TTC549 (cell line): ENCODE measurements at regions not wholly inside any gene's neighbourhood (a gene's known extent, or its start where the extent isn't known, plus 50 kb on each side); places are given as distances from the start of the nearest gene placed in this dataset.
"Not testable (repeated sequence)": the region's sequence is repeated elsewhere in the genome, so short reads cannot be mapped to it uniquely, and the experiment has no call there.

Source experiments
- FAIRE-seq: peaks from 2 replicates; lab custom pipeline; 2012; peaks lifted over from hg19 to GRCh38; lab: Jason Lieb, UNC

GRCh38 chr12:131391399-131391798, 319.5 kb upstream of the SFSWAP start:
- FAIRE-seq = no peak

- FAIRE-seq = not testable (repeated sequence)
These were observed 316.1 kb upstream of the SFSWAP start for GRCh38 chr12:131394752-131395151.

- FAIRE-seq = not testable (repeated sequence)
These were observed 315.6 kb upstream of the SFSWAP start for GRCh38 chr12:131395209-131395684.

GRCh38 chr12:131395971-131396573, 314.8 kb upstream of the SFSWAP start:
- FAIRE-seq = no peak

GRCh38 chr12:131397493-131398181, 313.3 kb upstream of the SFSWAP start:
- FAIRE-seq = no peak

GRCh38 chr12:131399000-131399399, 311.9 kb upstream of the SFSWAP start:
- FAIRE-seq = no peak

- FAIRE-seq = not testable (repeated sequence)
These were observed 310.1 kb upstream of the SFSWAP start for GRCh38 chr12:131400668-131401294.

- not testable (repeated sequence) for FAIRE-seq
These were observed 308.8 kb upstream of the SFSWAP start for GRCh38 chr12:131401907-131402633.

- FAIRE-seq = no peak
These were observed 308.0 kb upstream of the SFSWAP start for GRCh38 chr12:131402781-131403396.

- no peak for FAIRE-seq
These were observed 307.2 kb upstream of the SFSWAP start for GRCh38 chr12:131403676-131404075.

- no peak for FAIRE-seq
These were observed 306.2 kb upstream of the SFSWAP start for GRCh38 chr12:131404705-131405104.

- no peak for FAIRE-seq
These were observed 303.5 kb upstream of the SFSWAP start for GRCh38 chr12:131407221-131408035.

- no peak for FAIRE-seq
These were observed 302.9 kb upstream of the SFSWAP start for GRCh38 chr12:131408036-131408365.

GRCh38 chr12:131408484-131408883, 302.4 kb upstream of the SFSWAP start:
- FAIRE-seq = no peak

- FAIRE-seq = no peak
These were observed 301.7 kb upstream of the SFSWAP start for GRCh38 chr12:131409211-131409610.

GRCh38 chr12:131411827-131412226, 299.1 kb upstream of the SFSWAP start:
- FAIRE-seq = not testable (repeated sequence)

GRCh38 chr12:131413006-131413405, 297.9 kb upstream of the SFSWAP start:
- no peak for FAIRE-seq

- FAIRE-seq = no peak
These were observed 297.4 kb upstream of the SFSWAP start for GRCh38 chr12:131413471-131413870.

- FAIRE-seq = not testable (repeated sequence)
These were observed 296.6 kb upstream of the SFSWAP start for GRCh38 chr12:131414155-131414922.

GRCh38 chr12:131415781-131416180, 295.1 kb upstream of the SFSWAP start:
- no peak for FAIRE-seq

GRCh38 chr12:131418121-131418520, 292.8 kb upstream of the SFSWAP start:
- no peak for FAIRE-seq
